Aorta (tissue), 5 donors: ENCODE measurements at regions not wholly inside any gene's neighbourhood (a gene's known extent, or its start where the extent isn't known, plus 50 kb on each side); places are given as distances from the start of the nearest gene placed in this dataset.
"Not testable (repeated sequence)": the region's sequence is repeated elsewhere in the genome, so short reads cannot be mapped to it uniquely, and the experiment has no call there.

Experiments used
- ATAC-seq: fragments of 200-7000 bp; cut with Tn5 transposase; one replicate; pipeline ENCODE4 v1.9.1; 2022; ENCODE audit warnings: moderate library complexity; ENCODE audit not compliant: low FRiP score
- DNase-seq, 2 donors: peaks; one replicate each; pipeline ENCODE4 v3.0.0-alpha.2; 2020
- H3K27ac ChIP-seq, 2 donors: one replicate each; pipeline ENCODE4 v1.5.1; 2013; ENCODE audit warnings: low read length in 2 of 2, mild to moderate bottlenecking in 2 of 2, moderate library complexity in 2 of 2, control low read depth in 1 of 2, inconsistent platforms in 1 of 2, low read depth in 1 of 2
- H3K27me3 ChIP-seq, 2 donors: one replicate each; pipeline ENCODE4 v1.6.1; 2013; ENCODE audit warnings: control low read depth in 1 of 2, low read length in 1 of 2, mild to moderate bottlenecking in 1 of 2, moderate library complexity in 1 of 2; ENCODE audit not compliant: insufficient read depth in 2 of 2, control insufficient read depth in 1 of 2
- H3K36me3 ChIP-seq, 2 donors: one replicate each; pipeline ENCODE4 v1.6.1; 2013; ENCODE audit warnings: control low read depth in 1 of 2, low read length in 1 of 2, mild to moderate bottlenecking in 1 of 2; ENCODE audit not compliant: insufficient read depth in 2 of 2, control insufficient read depth in 1 of 2
- H3K4me1 ChIP-seq, 2 donors: one replicate each; pipeline ENCODE4 v1.6.1; 2013; ENCODE audit warnings: low read length in 2 of 2, control low read depth in 1 of 2, mild to moderate bottlenecking in 1 of 2, moderate library complexity in 1 of 2; ENCODE audit not compliant: insufficient read depth in 2 of 2, control insufficient read depth in 1 of 2
- H3K4me3 ChIP-seq, 2 donors: one replicate each; pipeline ENCODE4 v1.5.1; 2013; ENCODE audit warnings: low read length in 2 of 2, control low read depth in 1 of 2, mild to moderate bottlenecking in 1 of 2
- H3K9me3 ChIP-seq: one replicate; pipeline ENCODE4 v1.6.1; 2013; ENCODE audit warnings: mild to moderate bottlenecking, low read length; ENCODE audit not compliant: control insufficient read depth
- WGBS, 2 donors: extraction: QIAGEN DNeasy Blood & Tissue Kit; methylation state at CpG; one replicate each; pipeline ENCODE4 v1.1.7; 2013; 5-methylcytosine and 5-hydroxymethylcytosine counted together
- intact Hi-C, 2 donors: fragments of 100-400 bp; cut with DNase I; formaldehyde crosslinking; loops; one replicate each; pipeline versions ENCODE4 v1.14.2 to v1.15.0; 2022
- donor health status: healthy with polysubstance abuse.
- donor health status: Bipolar disorder and iron deficiency.
- donor health status: DM: no; HTN: no; CAD: no.
- donor health status: DM: no; HTN: no; CAD: no.
- donor health status: DM: yes; HTN: yes; CAD: no.

DNA sequence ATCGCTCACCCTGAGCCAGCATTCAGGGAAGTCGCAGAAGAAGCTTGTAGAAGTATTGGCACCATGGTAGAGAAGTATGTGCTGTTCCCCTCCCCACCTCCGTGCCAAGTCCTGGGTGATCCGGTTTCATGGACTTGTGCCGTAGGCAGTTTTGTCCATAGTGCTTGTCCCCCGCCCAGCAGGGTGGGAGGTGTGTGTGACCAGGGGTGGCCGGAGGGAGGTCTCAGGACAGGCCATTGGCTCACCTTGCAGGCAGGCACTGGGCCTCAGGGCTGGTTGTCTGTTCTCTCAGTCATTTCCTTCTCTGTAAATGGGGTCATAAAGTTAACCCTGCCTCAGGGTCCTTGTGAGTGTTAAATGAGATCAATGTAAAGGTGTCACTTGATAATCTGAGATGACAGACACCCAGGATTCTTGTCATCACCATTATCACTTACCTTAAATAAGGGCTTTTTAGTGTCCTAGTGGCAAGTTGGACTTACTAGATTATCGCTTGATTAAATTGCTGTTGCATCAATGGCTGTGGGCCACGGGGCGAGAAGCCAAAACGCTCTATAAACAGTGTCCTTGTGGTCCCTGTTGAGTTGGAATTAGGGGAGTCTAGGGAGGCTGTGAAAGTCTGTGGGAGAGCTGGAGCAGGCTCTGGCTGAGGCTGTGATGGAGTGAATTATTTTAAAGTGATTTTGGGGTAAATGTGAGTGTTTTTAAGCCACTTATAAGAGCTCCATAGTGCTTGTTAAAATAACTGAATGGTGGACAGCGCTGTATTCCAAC, 130.0 kb downstream of the MRPL57 start:
- H3K9me3 ChIP-seq, H3K4me1 ChIP-seq, DNase-seq, H3K27ac ChIP-seq, H3K27me3 ChIP-seq, H3K4me3 ChIP-seq, H3K36me3 ChIP-seq, intact Hi-C loops: not testable (repeated sequence)
- ATAC-seq = peak; percentile 46
- WGBS, 2 donors = 74 to 80% methylated on average over 11 to 12 of the region's 12 CpGs

DNA sequence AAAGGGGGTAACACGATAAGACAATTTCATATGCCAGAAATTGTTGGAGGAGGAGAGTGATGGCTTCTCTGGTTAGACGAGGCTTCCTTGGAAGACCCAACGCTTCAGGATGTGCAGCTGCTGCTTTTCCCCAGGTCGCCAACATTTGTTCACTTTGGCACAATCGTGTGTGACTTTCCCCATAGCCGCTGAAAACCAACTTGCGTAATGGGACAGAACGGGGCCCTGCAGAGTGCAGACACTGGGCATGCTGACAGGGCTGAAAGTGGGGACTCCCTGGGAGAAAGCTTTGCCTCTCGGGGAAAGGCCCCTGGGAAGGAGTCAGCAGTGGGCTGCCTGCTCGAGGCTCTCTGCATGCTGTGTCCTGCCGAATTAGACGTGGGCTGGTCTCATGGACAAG, 130.7 kb downstream of the MRPL57 start:
- H3K27ac ChIP-seq, H3K4me1 ChIP-seq, H3K27me3 ChIP-seq, H3K9me3 ChIP-seq, H3K4me3 ChIP-seq, DNase-seq, intact Hi-C loops, H3K36me3 ChIP-seq: not testable (repeated sequence)
- peak; percentile 36 for ATAC-seq
- WGBS, 2 donors = 92 to 94% methylated on average over 9 to 12 of the region's 12 CpGs

DNA sequence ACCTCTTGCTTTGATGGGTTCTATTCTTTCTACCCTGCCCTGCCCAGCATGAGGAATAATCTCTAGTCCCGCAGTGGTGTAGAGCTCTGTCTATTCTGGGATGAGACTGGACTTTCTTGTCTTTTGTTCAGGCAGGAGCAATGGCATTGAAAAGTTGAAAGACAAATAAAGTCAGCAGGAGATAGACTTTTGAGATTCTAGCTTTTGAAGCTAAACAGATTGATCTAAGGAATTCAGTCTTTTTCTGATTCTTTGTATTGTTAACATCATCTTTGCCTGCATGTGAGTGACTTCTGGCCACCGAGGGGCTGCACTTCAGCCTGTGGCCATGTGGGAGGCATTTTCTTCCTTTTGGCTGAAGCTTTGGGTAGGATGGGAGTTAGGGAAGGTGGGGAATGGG, 132.4 kb downstream of the MRPL57 start:
- DNase-seq = no peak
- Histone ChIP-seq H3K27me3 (no peaks in the 10 kb centered on the region), H3K4me1 (no peaks in the 10 kb centered on the region), H3K36me3 (no peaks in the 10 kb centered on the region), H3K9me3 (no peaks in the 10 kb centered on the region), H3K27ac (no peak overlapping the region), H3K4me3 (no peak overlapping the region)
- 89 to 91% methylated on average over 2 of the region's 2 CpGs for WGBS, 2 donors
- intact Hi-C loops = no loop called here
- ATAC-seq = no peak

DNA sequence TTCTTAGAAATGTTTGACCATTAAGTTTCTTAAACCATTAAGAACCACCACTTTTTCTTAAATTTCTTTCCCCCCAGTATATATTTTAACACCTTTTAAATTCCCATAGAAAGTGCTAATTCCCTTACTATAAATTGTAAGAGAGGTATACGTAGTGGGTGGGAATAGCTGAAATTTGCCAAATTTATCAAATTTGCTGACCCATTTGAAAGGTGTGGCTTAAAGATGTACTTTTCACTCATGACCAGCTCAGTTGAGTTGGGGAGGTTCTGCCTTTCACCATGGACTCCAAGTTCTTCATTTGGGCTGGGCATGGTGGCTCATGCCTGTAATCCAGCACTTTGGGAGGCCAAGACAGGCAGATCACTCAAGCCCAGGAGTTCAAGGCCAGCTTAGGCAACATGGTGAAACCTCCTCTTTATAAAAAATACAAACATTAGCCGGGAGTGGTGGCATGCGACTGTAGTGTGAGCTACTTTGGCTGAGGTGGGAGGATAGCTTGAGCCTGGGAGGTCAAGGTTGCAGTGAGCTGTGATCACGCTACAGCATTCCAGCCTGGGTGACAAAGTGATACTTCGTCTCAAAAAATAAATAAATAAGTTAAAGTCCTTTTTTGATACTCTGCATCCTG, 133.2 kb downstream of the MRPL57 start:
- WGBS, 2 donors = 88 to 95% methylated on average over 5 of the region's 5 CpGs
- Histone ChIP-seq H3K9me3 (no peaks in the 10 kb centered on the region), H3K27me3 (no peaks in the 10 kb centered on the region), H3K27ac (no peak overlapping the region), H3K4me1 (no peaks in the 10 kb centered on the region), H3K4me3 (no peak overlapping the region), H3K36me3 (no peaks in the 10 kb centered on the region)
- ATAC-seq (no peak), DNase-seq (no peak)
- intact Hi-C loops = no loop called here

DNA sequence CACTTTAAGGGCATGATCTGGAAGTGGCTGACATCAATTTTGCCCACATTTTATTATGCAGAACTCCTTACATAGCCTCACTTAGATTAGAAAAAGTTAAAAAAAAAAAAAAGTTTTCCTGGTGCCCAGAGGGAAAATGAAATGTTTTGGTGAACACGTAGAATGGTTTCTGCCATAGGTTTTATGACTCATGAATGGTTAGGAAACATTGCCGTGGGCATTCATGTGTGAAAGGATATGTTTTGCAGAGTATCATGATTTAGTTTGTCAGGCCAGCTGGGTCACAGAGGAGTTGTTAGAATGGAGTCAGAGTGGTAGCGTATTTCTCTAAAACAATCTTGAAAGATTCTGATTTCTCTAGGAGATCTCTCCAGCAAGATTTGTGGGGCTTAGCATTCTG, 133.8 kb downstream of the MRPL57 start:
- 76 to 82% methylated on average over 3 of the region's 3 CpGs for WGBS, 2 donors
- no peak overlapping the region for H3K27ac ChIP-seq

DNA sequence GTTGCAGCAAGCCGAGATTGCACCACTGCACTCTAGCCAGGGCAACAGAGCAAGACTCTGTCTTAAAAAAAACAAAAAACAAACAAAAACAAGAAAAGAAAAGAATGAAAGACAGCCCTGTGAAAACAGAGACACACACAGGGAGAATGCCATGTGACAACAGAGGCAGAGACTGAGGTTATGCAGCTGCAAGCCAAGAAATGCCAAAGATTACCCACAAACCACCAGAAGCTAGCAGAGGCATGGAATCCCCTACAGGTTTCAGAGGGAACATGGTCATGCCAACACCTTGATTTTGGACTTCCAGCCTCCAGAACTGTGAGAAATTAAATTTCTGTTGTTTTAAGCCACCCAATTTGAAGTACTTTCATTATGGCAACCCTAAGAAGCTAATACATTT, 138.5 kb downstream of the MRPL57 start:
- H3K27ac ChIP-seq, intact Hi-C loops, H3K4me3 ChIP-seq, DNase-seq, H3K4me1 ChIP-seq, ATAC-seq, H3K9me3 ChIP-seq, H3K36me3 ChIP-seq, H3K27me3 ChIP-seq: not testable (repeated sequence)
- WGBS, 2 donors = 94 to 100% methylated on average over 1 of the region's 1 CpG

More for the DNA sequence above, 133.8 kb downstream of the MRPL57 start:
- Histone ChIP-seq H3K4me1 (no peaks in the 10 kb centered on the region), H3K9me3 (no peaks in the 10 kb centered on the region), H3K27me3 (no peaks in the 10 kb centered on the region), H3K36me3 (no peaks in the 10 kb centered on the region), H3K4me3 (no peak overlapping the region)
- DNase-seq (no peak), ATAC-seq (no peak)
- intact Hi-C loops = no loop called here

DNA sequence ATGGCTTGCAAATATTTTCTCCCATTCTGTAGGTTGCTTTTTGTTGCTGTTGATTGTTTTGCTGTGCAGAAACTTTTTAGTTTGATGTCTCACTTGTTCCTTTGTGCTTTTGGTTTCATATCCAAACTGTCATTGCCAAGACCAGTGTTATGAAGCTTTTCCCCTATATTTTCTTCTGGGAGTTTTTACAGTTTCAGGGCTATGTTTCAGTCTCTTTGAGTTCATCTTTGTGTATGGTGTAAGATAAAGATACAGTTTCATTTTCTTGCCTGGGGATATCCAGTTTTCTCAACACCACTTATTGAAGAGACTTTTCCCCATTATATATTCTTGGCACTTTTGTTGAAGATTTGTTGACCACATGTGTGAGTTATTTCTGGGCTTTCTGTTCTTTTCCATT, 139.9 kb downstream of the MRPL57 start:
- DNase-seq (no peak), ATAC-seq (no peak)
- Histone ChIP-seq H3K27me3 (no peaks in the 10 kb centered on the region), H3K9me3 (no peaks in the 10 kb centered on the region), H3K4me1 (no peaks in the 10 kb centered on the region), H3K4me3 (no peak overlapping the region), H3K27ac (no peak overlapping the region), H3K36me3 (no peaks in the 10 kb centered on the region)
- intact Hi-C loops = no loop called here

DNA sequence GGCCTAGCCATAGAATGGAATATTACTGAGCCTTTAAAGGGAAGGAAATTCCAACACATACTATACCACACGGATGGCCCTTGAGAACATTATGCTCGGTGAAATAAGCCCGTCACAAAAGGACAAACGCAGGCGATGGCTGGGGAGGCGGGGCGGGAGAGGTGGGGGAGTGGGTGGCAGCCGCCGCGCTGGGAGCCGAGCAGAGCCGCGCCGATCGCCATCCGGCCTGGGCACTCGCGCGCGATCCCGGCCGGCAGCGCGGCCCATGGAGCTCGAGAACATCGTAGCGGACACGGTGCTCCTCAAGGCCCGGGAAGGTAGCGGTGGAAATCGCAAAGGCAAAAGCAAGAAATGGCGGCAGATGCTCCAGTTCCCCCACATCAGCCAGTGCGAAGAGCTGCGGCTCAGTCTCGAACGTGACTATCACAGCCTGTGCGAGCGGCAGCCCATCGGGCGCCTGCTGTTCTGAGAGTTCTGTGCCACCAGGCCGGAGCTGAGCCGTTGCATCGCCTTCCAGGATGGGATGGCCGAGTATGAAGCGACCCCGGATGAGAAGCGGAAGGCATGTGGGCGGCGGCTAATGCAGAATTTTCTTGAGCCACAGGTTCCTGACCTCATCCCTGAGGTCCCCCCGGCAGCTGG, 140.1 kb downstream of the ZDHHC20 start:
- DNase-seq (no peak), ATAC-seq (no peak)
- intact Hi-C loops = no loop called here
- Histone ChIP-seq H3K36me3 (no peaks in the 10 kb centered on the region), H3K4me3 (peak overlapping the region in 1 of 2 donors; percentile 1), H3K4me1 (no peaks in the 10 kb centered on the region), H3K27ac (no peak overlapping the region), H3K27me3 (no peaks in the 10 kb centered on the region), H3K9me3 (no peaks in the 10 kb centered on the region)
- WGBS, 2 donors = 23 to 30% methylated on average over 48 to 50 of the region's 50 CpGs
